Embryonic facial prominence (tissue), 1 donor: ENCODE measurements at regions not wholly inside any gene's neighbourhood (a gene's known extent, or its start where the extent isn't known, plus 50 kb on each side); places are given as distances from the start of the nearest gene placed in this dataset.
"Not testable (repeated sequence)": the region's sequence is repeated elsewhere in the genome, so short reads cannot be mapped to it uniquely, and the experiment has no call there.

Experiments used
- DNase-seq: peaks from one replicate; pipeline ENCODE4 v3.0.0-alpha.2; 2016; ENCODE audit errors: extremely low spot score

DNA sequence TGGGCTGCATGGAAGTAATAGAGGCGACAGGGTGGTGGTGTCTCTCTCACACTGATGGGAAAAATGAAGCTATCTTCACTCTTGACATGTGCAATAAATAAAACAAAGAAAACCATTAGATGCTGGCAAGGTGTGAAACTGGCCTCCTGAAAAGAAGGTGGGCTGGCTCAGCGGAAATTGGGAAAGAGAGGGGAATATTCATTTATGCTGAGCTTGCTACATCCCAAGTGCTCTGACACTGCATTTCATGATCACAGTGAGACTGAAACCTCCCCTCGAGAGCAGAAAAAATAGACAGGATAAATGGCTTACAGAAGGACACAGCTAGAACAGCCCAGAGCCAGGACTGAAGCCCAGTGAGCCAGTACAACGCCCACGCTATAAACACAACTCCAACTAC lies 112.1 kb upstream of the SMLR1 start:
- DNase-seq: no peak

- DNase-seq: no peak
Measured at GRCh38 chr6:130716466-130716865, 110.7 kb upstream of the SMLR1 start.

GRCh38 chr6:130717657-130718056 lies 109.5 kb upstream of the SMLR1 start:
- DNase-seq: no peak

- no peak for DNase-seq
Measured at GRCh38 chr6:130720076-130720715, 107.0 kb upstream of the SMLR1 start.

DNA sequence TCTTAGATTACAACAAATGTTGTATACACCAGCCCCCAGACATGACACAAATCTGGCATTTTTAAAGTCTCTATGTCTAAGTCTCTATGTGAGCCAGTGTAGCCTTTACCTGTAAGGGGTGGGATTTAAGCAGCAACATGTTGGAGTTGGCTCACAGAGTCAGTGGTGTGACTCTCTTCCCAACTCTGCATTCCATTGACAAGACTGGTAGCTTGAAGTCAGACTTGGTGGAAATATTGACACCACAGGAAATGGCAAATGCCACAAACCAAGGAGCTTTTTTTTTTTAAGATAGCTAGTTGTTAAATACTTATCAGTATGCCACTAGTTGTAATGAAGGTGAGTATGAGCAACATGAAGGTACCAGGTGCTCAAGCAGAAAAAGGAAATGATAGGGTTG lies 103.1 kb upstream of the SMLR1 start:
- no peak for DNase-seq

DNA sequence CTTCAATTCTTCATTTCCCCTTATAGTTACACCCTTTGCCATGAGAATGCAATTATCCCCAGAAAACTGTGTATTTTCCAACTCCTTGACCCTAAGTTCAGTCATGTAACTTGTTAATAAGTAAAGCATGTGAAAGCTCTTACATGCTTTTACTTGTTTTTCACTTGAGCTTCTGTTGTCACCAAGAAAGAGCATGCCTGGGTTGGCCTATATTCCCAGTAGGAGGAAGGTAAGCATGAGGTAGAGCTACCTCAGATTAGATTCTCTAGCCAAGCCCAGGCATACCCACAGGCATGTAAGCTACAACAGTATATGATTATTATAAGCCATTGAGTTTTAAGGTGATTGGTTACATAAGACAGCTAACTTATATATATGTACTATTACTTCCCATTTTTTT lies 101.7 kb upstream of the SMLR1 start:
- DNase-seq: no peak

- DNase-seq: not testable (repeated sequence)
Measured at GRCh38 chr6:130728064-130728463, 99.1 kb upstream of the SMLR1 start.

- DNase-seq: no peak
Measured at GRCh38 chr6:130730600-130730999, 96.6 kb upstream of the SMLR1 start.

DNA sequence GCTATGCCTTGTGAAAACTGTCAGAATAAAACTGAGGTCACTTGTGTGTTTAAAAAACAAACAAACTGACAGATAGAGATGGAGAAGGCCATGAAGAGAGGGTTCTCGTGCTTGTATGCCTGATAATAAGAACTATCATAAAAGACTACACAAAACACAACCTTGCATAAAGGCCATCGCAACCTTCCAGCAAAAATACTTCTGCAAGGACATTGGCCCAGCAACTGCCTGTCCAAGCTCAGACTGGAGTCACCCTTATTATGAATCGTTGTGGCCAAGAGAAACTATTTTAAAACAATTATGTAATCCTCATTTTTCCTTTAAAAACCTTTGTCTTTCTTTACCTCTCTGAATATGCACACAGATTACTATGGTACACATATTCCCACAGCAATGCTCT lies 93.0 kb upstream of the SMLR1 start:
- no peak for DNase-seq

DNA sequence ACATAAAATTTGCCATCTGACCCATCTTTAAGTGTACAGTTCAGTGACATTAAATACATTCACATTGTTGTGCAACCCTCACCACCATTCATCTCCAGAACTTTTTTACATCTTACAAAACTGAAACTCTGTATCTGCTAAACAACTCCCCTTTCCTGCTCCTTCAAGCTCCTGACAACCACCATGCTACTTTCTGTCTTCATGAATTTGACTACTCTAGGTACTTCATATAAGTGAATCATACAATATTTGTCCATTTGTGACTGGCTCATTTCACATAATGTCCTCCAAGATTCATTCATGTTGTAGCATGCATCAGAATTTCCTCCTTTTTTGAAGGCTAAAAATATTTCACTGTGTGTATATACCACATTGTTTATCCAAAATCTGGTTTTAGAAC lies 86.9 kb upstream of the SMLR1 start:
- DNase-seq: no peak

DNA sequence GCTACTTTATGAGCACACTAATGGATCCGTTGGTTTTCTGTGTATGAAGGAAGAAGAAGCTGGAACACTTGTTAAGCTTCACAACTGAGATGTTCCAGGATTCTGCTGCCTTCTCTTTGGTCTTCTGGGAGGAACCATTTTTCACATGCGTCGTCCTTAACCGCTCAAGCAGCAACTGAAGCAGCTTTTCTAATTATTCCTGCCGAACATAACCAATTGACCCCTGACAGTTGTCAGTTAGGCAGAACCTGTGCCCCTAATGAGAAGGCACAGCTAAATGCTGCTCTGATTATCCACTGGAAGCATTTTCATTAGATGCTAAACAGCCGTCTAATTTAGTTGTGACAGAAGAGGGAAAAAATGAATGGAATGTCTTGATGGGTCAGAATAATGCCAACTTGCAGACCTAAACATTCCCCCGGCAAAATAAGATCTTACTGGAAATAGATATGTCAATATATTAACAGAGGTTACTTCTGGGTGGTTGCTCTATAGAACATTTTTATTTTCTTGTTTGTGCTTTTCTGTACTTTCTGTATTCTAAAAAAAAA lies 85.0 kb upstream of the SMLR1 start:
- DNase-seq: no peak

- DNase-seq: no peak
Measured at GRCh38 chr6:130743175-130743574, 84.0 kb upstream of the SMLR1 start.

DNA sequence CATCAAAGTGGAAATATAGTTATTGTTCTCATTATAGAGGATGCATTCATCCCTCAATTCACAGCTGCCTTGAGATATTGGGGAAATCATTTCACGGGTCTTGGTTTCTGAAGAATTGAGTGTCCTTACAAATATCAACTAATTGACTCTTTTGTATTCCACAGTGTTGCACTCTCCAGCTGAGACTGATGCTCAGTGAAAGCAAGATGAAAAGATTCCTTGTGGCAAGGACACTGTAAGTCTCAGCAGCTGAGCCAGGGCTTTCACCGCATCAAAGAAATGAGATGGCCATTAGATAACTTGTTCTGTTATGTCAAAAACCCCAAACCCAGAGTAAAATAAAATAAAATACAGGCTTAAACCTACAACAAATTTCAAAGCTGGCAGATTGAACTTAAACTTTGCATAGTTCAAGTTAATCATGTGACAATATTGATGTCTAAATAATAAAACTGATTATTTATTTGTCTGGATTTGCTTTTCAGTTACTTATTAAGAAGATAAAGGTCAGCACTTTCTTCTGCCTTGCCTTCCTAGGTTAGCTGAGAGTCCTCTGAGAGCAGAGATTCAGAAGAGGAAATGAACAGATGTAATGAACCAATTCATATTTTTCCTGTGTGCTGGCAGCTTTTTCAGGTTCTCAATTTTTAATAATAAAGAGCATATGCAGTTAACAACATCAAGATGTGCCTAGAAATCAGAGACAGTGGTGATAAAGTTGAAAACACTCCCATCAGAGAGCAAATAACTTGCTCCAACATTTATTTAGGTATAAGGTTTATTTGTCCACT lies 82.4 kb upstream of the SMLR1 start:
- DNase-seq: no peak

GRCh38 chr6:130748041-130748440 lies 79.2 kb upstream of the SMLR1 start:
- no peak for DNase-seq

DNA sequence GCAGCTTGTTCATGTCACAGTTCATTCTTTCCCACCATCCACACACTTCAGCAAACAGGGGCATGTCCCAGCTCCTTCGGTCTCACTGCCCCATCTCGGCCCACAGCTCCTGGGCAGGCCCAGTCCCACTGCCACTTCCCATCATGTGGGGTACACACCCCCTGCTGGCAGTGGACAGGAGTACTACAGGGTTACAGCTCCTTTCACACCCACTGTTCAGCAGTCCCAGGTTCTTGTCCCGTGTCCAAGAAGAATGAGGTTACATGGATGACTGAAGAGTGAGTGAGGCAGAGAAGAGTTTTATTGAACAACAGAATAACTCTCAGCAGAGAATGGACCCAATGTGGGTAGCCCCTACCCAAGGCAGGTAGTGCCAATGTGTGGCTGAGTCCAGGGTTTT lies 77.8 kb upstream of the SMLR1 start:
- no peak for DNase-seq

GRCh38 chr6:130752267-130752666 lies 74.9 kb upstream of the SMLR1 start:
- DNase-seq: no peak

DNA sequence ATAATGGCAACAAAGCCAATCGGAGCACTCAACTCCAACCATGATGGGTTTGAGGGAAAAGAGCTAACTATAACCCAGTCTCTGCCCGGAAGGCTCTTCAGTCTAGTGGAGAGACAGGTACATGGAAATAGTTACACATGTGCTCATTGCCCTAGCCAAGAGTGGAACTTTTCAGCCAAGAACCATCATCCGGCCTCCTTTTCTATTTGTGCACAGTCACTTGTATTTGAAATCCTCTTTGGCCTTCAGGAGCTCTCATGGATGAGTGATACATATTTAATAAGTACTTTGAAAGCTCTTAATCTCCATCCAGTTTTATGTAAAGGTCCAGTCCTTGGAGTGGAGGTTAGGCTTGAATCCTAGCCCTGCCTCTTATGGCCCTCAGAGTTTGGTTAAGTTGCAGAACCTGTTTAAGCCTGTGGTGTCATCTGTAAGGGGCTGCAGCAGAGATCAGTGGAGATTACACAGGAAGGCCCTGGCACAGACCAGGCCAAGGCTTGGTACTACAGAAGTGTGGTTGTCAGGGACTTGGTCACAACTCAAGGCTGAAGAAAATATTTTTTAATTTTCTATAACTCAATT lies 72.3 kb upstream of the SMLR1 start:
- no peak for DNase-seq

DNA sequence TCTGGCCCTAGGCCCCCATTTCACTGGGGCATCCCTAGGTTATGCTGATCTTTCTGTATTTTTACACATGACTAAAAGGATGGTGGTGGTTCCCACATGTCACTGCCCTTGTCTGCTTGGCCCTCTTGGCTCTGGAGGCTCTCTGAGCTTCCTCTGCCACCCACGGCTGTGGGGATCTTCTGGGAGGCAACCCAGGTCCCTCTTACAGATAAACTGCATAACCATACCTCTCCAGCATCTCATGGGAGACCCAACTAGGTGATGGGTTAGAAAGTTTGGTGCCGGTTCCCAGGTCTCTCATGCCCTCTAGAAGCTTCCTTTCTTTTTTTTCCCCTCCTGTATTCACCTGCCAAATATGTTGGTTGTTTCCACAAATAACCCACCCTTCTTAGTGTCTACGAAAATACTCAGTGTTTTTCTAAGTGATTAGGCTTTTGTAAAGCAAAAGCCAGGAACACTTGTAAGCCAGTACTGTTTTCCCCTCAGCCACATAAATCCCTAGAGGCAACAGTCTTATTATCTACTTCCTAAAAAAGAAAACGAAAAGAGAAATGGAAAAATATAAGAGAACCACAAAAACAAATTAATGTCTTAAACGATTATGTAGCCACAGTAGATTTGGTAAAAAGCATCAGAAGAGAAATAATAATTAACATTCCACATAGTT lies 71.7 kb upstream of the SMLR1 start:
- no peak for DNase-seq

DNA sequence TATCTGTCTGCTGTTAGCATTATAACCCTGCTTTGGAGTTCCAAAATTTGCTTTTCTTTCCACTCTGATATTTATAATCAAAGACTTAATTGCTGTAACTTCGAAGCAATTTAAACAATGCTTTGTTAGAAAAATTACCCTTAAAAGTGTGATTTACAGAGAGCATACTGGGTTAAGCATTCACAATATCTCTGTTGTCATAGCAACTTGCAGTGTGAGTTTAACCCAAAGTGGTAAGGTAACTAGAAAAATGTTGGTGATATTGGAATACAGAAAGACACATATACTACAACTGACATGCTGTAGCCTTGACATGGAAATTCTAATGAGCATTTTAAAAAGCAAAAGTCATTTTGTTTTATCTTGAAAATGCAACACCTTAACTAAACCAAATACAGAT lies 70.4 kb upstream of the SMLR1 start:
- no peak for DNase-seq

- no peak for DNase-seq
Measured at GRCh38 chr6:130758813-130759212, 68.4 kb upstream of the SMLR1 start.

GRCh38 chr6:130760006-130760405 lies 67.2 kb upstream of the SMLR1 start:
- DNase-seq: no peak

- DNase-seq: no peak
Measured at GRCh38 chr6:130761286-130761685, 65.9 kb upstream of the SMLR1 start.
